Liver (tissue), 8 donors: ENCODE measurements at regions not wholly inside any gene's neighbourhood (a gene's known extent, or its start where the extent isn't known, plus 50 kb on each side); places are given as distances from the start of the nearest gene placed in this dataset.

Source experiments
- DNase-seq: peaks from one replicate; pipeline ENCODE4 v3.0.0-alpha.2; 2017; ENCODE audit warnings: low spot score
- H3K27ac ChIP-seq, 2 donors: one replicate each; pipeline ENCODE4 v1.7.0; 2013; ENCODE audit warnings: inconsistent platforms in 2 of 2, low read length in 2 of 2, control low read depth in 1 of 2, low read depth in 1 of 2, mild to moderate bottlenecking in 1 of 2
- H3K27me3 ChIP-seq, 4 donors: one replicate each; pipeline versions ENCODE4 v1.6.1 to v1.7.0; 2013; ENCODE audit warnings: low read length in 3 of 4, inconsistent platforms in 1 of 4, mild to moderate bottlenecking in 1 of 4, moderate library complexity in 1 of 4; ENCODE audit not compliant: control insufficient read depth in 4 of 4, insufficient read depth in 4 of 4
- H3K36me3 ChIP-seq, 4 donors: one replicate each; pipeline versions ENCODE4 v1.6.1 to v1.7.0; 2013; ENCODE audit warnings: low read length in 3 of 4, mild to moderate bottlenecking in 3 of 4, low read depth in 1 of 4, moderate library complexity in 1 of 4; ENCODE audit not compliant: control insufficient read depth in 4 of 4, insufficient read depth in 3 of 4
- H3K4me1 ChIP-seq, 4 donors: one replicate each; pipeline versions ENCODE4 v1.6.1 to v1.7.0; 2013; ENCODE audit warnings: low read length in 3 of 4, mild to moderate bottlenecking in 3 of 4, moderate library complexity in 1 of 4; ENCODE audit not compliant: control insufficient read depth in 4 of 4, insufficient read depth in 4 of 4
- H3K4me3 ChIP-seq, 3 donors: one replicate each; pipeline versions ENCODE4 v1.6.1 to v1.7.0; 2013; ENCODE audit warnings: low read length in 3 of 3, control low read depth in 1 of 3, low read depth in 1 of 3, mild to moderate bottlenecking in 1 of 3
- H3K9ac ChIP-seq, 2 donors: one replicate each; pipeline ENCODE4 v1.7.0; 2013; ENCODE audit warnings: low read length in 2 of 2, mild to moderate bottlenecking in 2 of 2, moderate library complexity in 2 of 2, control low read depth in 1 of 2, low read depth in 1 of 2
- H3K9me3 ChIP-seq, 4 donors: one replicate each; pipeline versions ENCODE4 v1.6.1 to v1.7.0; 2013; ENCODE audit warnings: low read length in 3 of 4; ENCODE audit not compliant: control insufficient read depth in 4 of 4
- ATF3 ChIP-seq: IDR thresholded peaks from 2 replicates; pipeline ENCODE4 v1.6.1; 2016; ENCODE audit warnings: antibody characterized with exemption
- EGR1 ChIP-seq, 2 donors: IDR thresholded peaks; 2 replicates each; pipeline ENCODE4 v1.6.1; 2016 to 2018; ENCODE audit warnings: antibody characterized with exemption in 2 of 2, low read depth in 2 of 2
- FOXA1 ChIP-seq: IDR thresholded peaks from 2 replicates; pipeline ENCODE4 v1.6.1; 2016; ENCODE audit warnings: antibody characterized with exemption
- FOXA2 ChIP-seq: IDR thresholded peaks from 2 replicates; pipeline ENCODE4 v1.6.1; 2016; ENCODE audit warnings: antibody characterized with exemption
- GABPA ChIP-seq, 2 donors: IDR thresholded peaks in 1 of 2; conservative IDR thresholded peaks in 1 of 2; 2 replicates each; pipeline ENCODE4 v1.6.1; 2016; ENCODE audit warnings: antibody characterized with exemption in 2 of 2, mild to moderate bottlenecking in 1 of 2, moderate library complexity in 1 of 2
- HNF4A ChIP-seq, 2 donors: conservative IDR thresholded peaks; 2 replicates each; pipeline ENCODE4 v1.6.1; 2016; ENCODE audit warnings: antibody characterized with exemption in 2 of 2, mild to moderate bottlenecking in 2 of 2
- HNF4G ChIP-seq: IDR thresholded peaks from 2 replicates; pipeline ENCODE4 v1.6.1; 2016; ENCODE audit warnings: antibody characterized with exemption
- JUND ChIP-seq, 2 donors: IDR thresholded peaks; 2 replicates each; pipeline ENCODE4 v1.6.1; 2016; ENCODE audit warnings: antibody characterized with exemption in 2 of 2
- NR2F2 ChIP-seq: IDR thresholded peaks from 2 replicates; pipeline ENCODE4 v1.6.1; 2016; ENCODE audit warnings: antibody characterized with exemption
- RAD21 ChIP-seq, 2 donors: IDR thresholded peaks; 2 replicates each; pipeline ENCODE4 v1.6.1; 2016; ENCODE audit warnings: antibody characterized with exemption in 2 of 2, mild to moderate bottlenecking in 2 of 2
- RXRA ChIP-seq, 2 donors: IDR thresholded peaks; 2 replicates each; pipeline ENCODE4 v1.6.1; 2017 to 2018; ENCODE audit warnings: antibody characterized with exemption in 2 of 2, mild to moderate bottlenecking in 1 of 2
- SP1 ChIP-seq: IDR thresholded peaks from 2 replicates; pipeline ENCODE4 v1.6.1; 2018; ENCODE audit warnings: antibody characterized with exemption, mild to moderate bottlenecking
- TAF1 ChIP-seq: conservative IDR thresholded peaks from 2 replicates; pipeline ENCODE4 v1.6.1; 2016; ENCODE audit warnings: antibody characterized with exemption, mild to moderate bottlenecking
- YY1 ChIP-seq: IDR thresholded peaks from 2 replicates; pipeline ENCODE4 v1.6.1; 2016; ENCODE audit warnings: antibody characterized with exemption, mild to moderate bottlenecking
- ZBTB33 ChIP-seq: IDR thresholded peaks from 2 replicates; pipeline ENCODE4 v1.6.1; 2016; ENCODE audit warnings: antibody characterized with exemption
- WGBS: extraction: QIAGEN DNeasy Blood & Tissue Kit; methylation state at CpG from one replicate; pipeline ENCODE4 v1.1.7; 2013; 5-methylcytosine and 5-hydroxymethylcytosine counted together
- TF ChIP-seq, protein P1 (sequence below): IDR thresholded peaks from 2 replicates; pipeline ENCODE4 v1.6.1; 2016; ENCODE audit warnings: antibody characterized with exemption, mild to moderate bottlenecking
- TF ChIP-seq, protein P2 (sequence below): fragments of 150-350 bp; IDR thresholded peaks from 2 replicates; pipeline ENCODE4 v1.5.1; 2017; ENCODE audit warnings: improper control_type of control experiment, low read depth, low read length; ENCODE audit not compliant: missing input control
- TF ChIP-seq, protein P3 (sequence below): IDR thresholded peaks from 2 replicates; pipeline ENCODE4 v1.6.1; 2016; ENCODE audit warnings: antibody characterized with exemption
- donor health status: healthy.
- donor health status: healthy.
- donor health status: healthy.
- donor health status: healthy.
- donor health status: healthy.

- 38% methylated on average over 7 of the region's 7 CpGs for WGBS
- Histone ChIP-seq H3K9ac (no peak overlapping the region), H3K4me3 (no peak overlapping the region), H3K9me3 (no peaks in the 10 kb centered on the region), H3K36me3 (no peaks in the 10 kb centered on the region), H3K4me1 (no peaks in the 10 kb centered on the region), H3K27ac (no peak overlapping the region), H3K27me3 (peaks cover 0 to 4% (median 0%) of the 10 kb centered on the region in 4 donors)
- TF ChIP-seq FOXA2 (no peak), RAD21 (IDR thresholded peaks at IDR 0.05) (peak; percentile 96 to 98), SP1 (no peak), HNF4G (no peak), JUND (IDR thresholded peaks at IDR 0.05) (no peak), ATF3 (no peak)
- TF ChIP-seq, protein P1, sequence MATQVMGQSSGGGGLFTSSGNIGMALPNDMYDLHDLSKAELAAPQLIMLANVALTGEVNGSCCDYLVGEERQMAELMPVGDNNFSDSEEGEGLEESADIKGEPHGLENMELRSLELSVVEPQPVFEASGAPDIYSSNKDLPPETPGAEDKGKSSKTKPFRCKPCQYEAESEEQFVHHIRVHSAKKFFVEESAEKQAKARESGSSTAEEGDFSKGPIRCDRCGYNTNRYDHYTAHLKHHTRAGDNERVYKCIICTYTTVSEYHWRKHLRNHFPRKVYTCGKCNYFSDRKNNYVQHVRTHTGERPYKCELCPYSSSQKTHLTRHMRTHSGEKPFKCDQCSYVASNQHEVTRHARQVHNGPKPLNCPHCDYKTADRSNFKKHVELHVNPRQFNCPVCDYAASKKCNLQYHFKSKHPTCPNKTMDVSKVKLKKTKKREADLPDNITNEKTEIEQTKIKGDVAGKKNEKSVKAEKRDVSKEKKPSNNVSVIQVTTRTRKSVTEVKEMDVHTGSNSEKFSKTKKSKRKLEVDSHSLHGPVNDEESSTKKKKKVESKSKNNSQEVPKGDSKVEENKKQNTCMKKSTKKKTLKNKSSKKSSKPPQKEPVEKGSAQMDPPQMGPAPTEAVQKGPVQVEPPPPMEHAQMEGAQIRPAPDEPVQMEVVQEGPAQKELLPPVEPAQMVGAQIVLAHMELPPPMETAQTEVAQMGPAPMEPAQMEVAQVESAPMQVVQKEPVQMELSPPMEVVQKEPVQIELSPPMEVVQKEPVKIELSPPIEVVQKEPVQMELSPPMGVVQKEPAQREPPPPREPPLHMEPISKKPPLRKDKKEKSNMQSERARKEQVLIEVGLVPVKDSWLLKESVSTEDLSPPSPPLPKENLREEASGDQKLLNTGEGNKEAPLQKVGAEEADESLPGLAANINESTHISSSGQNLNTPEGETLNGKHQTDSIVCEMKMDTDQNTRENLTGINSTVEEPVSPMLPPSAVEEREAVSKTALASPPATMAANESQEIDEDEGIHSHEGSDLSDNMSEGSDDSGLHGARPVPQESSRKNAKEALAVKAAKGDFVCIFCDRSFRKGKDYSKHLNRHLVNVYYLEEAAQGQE: peak; percentile 93
- TF ChIP-seq, protein P2, sequence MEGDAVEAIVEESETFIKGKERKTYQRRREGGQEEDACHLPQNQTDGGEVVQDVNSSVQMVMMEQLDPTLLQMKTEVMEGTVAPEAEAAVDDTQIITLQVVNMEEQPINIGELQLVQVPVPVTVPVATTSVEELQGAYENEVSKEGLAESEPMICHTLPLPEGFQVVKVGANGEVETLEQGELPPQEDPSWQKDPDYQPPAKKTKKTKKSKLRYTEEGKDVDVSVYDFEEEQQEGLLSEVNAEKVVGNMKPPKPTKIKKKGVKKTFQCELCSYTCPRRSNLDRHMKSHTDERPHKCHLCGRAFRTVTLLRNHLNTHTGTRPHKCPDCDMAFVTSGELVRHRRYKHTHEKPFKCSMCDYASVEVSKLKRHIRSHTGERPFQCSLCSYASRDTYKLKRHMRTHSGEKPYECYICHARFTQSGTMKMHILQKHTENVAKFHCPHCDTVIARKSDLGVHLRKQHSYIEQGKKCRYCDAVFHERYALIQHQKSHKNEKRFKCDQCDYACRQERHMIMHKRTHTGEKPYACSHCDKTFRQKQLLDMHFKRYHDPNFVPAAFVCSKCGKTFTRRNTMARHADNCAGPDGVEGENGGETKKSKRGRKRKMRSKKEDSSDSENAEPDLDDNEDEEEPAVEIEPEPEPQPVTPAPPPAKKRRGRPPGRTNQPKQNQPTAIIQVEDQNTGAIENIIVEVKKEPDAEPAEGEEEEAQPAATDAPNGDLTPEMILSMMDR: peak; percentile 81
- DNase-seq: peak; percentile 54
These were observed 560.7 kb downstream of the HTR1A start for GRCh38 chr5:63401436-63402046.

DNA sequence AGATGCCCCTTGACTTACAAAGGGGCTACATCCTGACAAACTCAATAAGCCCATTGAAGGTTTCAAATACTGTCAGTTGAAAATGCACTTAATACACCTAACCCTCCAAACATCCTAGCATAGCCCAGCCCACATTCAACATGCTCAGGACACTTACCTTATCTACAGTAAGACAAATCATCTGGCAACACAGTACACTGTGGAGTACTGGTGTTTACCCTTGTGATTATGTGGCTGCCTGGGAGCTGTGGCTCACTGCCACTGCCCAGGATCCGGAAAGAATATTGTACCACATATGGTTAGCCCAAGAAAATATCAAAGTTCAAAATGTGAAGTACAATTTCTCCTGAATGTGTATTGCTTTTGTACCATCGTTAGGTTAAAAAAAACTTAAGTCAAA, 562.2 kb downstream of the HTR1A start:
- Histone ChIP-seq H3K36me3 (no peaks in the 10 kb centered on the region), H3K27me3 (peaks cover 0 to 4% (median 0%) of the 10 kb centered on the region in 4 donors), H3K27ac (no peak overlapping the region), H3K4me3 (no peak overlapping the region), H3K4me1 (no peaks in the 10 kb centered on the region), H3K9me3 (no peaks in the 10 kb centered on the region), H3K9ac (no peak overlapping the region)
- WGBS: 42% methylated on average over 2 of the region's 2 CpGs
- DNase-seq: no peak
- TF ChIP-seq, protein P1: no peak
- TF ChIP-seq RXRA (IDR thresholded peaks at IDR 0.05) (no peak), RAD21 (IDR thresholded peaks at IDR 0.05) (no peak), SP1 (no peak), FOXA2 (no peak), YY1 (no peak), NR2F2 (no peak), EGR1 (IDR thresholded peaks at IDR 0.05; ENCODE audit: low read depth in 2 of 2) (no peak), GABPA (IDR thresholded peaks at IDR 0.05 in 1 of 2, conservative IDR thresholded peaks at IDR 0.05 in 1 of 2) (no peak), JUND (IDR thresholded peaks at IDR 0.05) (no peak), HNF4A (conservative IDR thresholded peaks at IDR 0.05) (no peak), FOXA1 (no peak), HNF4G (no peak), TAF1 (no peak), ZBTB33 (no peak)
- TF ChIP-seq, protein P3, sequence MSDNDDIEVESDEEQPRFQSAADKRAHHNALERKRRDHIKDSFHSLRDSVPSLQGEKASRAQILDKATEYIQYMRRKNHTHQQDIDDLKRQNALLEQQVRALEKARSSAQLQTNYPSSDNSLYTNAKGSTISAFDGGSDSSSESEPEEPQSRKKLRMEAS: no peak
- TF ChIP-seq, protein P2: no peak
